ENCODE measurements at regions not wholly inside any gene's neighbourhood (a gene's known extent, or its start where the extent isn't known, plus 50 kb on each side); places are given as distances from the start of the nearest gene placed in this dataset.

DNA sequence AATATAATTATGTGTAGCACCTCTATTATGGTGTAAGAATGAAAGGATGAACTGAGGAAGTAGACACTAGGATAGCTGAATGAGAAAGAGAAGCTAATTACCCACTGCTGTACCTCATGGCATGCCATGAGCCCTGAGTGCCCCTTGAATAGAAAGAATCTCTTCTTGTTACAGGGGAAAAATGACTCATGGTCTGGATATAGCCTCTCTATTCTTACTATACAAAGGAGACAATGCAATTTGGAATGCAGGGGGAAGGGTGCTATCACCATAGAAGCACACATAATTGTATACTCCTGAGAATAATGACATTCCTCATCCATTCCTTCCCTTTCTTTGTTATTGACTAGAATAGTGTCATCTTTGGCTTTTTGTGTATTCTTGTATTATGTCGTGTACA is 385.2 kb downstream of the CDH7 start (continued):
- TF ChIP-seq ZNF512 (CRISPR knock-in tag; IDR thresholded peaks at IDR 0.05; ENCODE audit: borderline replicate concordance), result no peak
- TF ChIP-seq, protein P1, sequence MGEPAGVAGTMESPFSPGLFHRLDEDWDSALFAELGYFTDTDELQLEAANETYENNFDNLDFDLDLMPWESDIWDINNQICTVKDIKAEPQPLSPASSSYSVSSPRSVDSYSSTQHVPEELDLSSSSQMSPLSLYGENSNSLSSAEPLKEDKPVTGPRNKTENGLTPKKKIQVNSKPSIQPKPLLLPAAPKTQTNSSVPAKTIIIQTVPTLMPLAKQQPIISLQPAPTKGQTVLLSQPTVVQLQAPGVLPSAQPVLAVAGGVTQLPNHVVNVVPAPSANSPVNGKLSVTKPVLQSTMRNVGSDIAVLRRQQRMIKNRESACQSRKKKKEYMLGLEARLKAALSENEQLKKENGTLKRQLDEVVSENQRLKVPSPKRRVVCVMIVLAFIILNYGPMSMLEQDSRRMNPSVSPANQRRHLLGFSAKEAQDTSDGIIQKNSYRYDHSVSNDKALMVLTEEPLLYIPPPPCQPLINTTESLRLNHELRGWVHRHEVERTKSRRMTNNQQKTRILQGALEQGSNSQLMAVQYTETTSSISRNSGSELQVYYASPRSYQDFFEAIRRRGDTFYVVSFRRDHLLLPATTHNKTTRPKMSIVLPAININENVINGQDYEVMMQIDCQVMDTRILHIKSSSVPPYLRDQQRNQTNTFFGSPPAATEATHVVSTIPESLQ (CRISPR knock-in tag; IDR thresholded peaks at IDR 0.05), result no peak
- TF ChIP-seq, protein P2, sequence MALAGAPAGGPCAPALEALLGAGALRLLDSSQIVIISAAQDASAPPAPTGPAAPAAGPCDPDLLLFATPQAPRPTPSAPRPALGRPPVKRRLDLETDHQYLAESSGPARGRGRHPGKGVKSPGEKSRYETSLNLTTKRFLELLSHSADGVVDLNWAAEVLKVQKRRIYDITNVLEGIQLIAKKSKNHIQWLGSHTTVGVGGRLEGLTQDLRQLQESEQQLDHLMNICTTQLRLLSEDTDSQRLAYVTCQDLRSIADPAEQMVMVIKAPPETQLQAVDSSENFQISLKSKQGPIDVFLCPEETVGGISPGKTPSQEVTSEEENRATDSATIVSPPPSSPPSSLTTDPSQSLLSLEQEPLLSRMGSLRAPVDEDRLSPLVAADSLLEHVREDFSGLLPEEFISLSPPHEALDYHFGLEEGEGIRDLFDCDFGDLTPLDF (CRISPR knock-in tag; IDR thresholded peaks at IDR 0.05), result no peak

DNA sequence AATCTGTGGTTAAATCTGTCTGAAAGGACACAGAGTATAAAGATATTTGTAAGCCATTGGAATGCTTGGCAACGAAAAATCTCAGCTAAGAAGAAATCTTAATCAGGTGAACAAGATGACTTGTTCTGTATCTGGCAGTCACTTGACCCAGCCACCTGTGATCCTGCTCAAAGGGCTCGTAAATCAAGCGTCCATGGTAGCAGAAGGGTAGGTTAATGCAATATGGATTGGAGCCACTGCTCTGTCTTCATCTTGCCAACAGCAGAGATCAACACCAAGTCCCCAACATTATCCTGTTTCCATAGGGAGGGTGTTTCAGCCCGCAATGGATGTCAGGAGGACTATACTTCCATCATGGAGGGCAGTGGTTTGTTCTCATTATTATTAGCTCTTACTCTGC is 378.4 kb downstream of the CDH7 start:
- Mint-ChIP-seq H3K36me3 (no peaks in the 10 kb centered on the region), H3K4me1 (no peaks in the 10 kb centered on the region), H3K4me3 (no peak overlapping the region), H3K27me3 (ENCODE audit: low read depth) (no peaks in the 10 kb centered on the region), H3K9me3 (no peaks in the 10 kb centered on the region), H3K27ac (no peak overlapping the region)
- TF ChIP-seq KAT7 (CRISPR knock-in tag; IDR thresholded peaks at IDR 0.05; ENCODE audit: borderline replicate concordance) (no peak), AR (CRISPR knock-in tag; IDR thresholded peaks at IDR 0.05) (no peak), JAZF1 (CRISPR knock-in tag; IDR thresholded peaks at IDR 0.05) (no peak), ZNF512 (CRISPR knock-in tag; IDR thresholded peaks at IDR 0.05; ENCODE audit: borderline replicate concordance) (no peak), PRRX2 (CRISPR knock-in tag; IDR thresholded peaks at IDR 0.05) (no peak), FOXP1 (CRISPR knock-in tag; IDR thresholded peaks at IDR 0.05; ENCODE audit: borderline replicate concordance) (no peak), CREM (CRISPR knock-in tag; IDR thresholded peaks at IDR 0.05) (no peak), ZNF532 (CRISPR knock-in tag; IDR thresholded peaks at IDR 0.05; ENCODE audit: borderline replicate concordance) (no peak), ZNF423 (CRISPR knock-in tag; IDR thresholded peaks at IDR 0.05) (no peak), ZNF219 (CRISPR knock-in tag; IDR thresholded peaks at IDR 0.05; ENCODE audit: borderline replicate concordance) (no peak), GRHL2 (CRISPR knock-in tag; IDR thresholded peaks at IDR 0.05; ENCODE audit: insufficient replicate concordance, severe bottlenecking) (no peak)
- CTCF ChIA-PET, result interaction anchor here (0.6 kb wide), 1 partner anchor 812 kb away, joined by 3 read pairs; no protein-coding TSS in a partner anchor
- no peak for DNase-seq (ENCODE audit: low spot score)
- POLR2A ChIA-PET, result no interaction called here
- ATAC-seq, result no peak

Measured in WTC11 (cell line).